Activated T-cell treated with anti-CD3 and anti-CD28 coated beads, Interleukin-2, amount 50 U/mL, for 4 hours (primary cell): ENCODE measurements at regions not wholly inside any gene's neighbourhood (a gene's known extent, or its start where the extent isn't known, plus 50 kb on each side); places are given as distances from the start of the nearest gene placed in this dataset.
"Not testable (repeated sequence)": the region's sequence is repeated elsewhere in the genome, so short reads cannot be mapped to it uniquely, and the experiment has no call there.

Source experiments
- ATAC-seq, 2 donors: fragments of 200-7000 bp; cut with Tn5 transposase; one replicate each; pipeline ENCODE4 v1.10.0; 2021
- DNase-seq: peaks from one replicate; pipeline ENCODE4 v3.0.0-alpha.2; 2020
- H3K27me3 Mint-ChIP-seq: one replicate; pipeline ENCODE4 v1.8.0; 2021; ENCODE audit warnings: low read depth, mixed read lengths
- H3K36me3 Mint-ChIP-seq: one replicate; pipeline ENCODE4 v1.8.0; 2022; ENCODE audit warnings: mixed read lengths; ENCODE audit not compliant: insufficient read depth
- H3K4me1 Mint-ChIP-seq: one replicate; pipeline ENCODE4 v1.8.0; 2021; ENCODE audit warnings: low read depth, mixed read lengths
- H3K4me3 Mint-ChIP-seq: one replicate; pipeline ENCODE4 v1.8.0; 2021; ENCODE audit warnings: mild to moderate bottlenecking, moderate library complexity, mixed read lengths
- H3K9me3 Mint-ChIP-seq: one replicate; pipeline ENCODE4 v1.8.0; 2021; ENCODE audit warnings: mixed read lengths

DNA sequence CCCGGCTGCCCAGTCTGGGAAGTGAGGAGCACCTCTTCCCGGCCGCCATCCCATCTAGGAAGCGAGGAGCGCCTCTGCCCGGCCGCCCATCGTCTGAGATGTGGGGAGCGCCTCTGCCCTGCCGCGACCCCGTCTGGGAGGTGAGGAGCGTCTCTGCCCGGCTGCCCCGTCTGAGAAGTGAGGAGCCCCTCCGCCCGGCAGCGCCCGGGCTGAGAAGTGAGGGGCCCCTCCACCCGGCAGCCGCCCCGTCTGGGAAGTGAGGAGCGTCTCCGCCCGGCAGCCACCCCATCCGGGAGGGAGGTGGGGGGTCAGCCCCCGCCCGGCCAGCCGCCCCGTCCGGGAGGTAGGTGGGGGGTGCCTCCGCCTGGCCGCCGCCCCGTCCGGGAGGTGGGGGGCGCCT is 94.2 kb upstream of the FSCB start:
- not testable (repeated sequence) for H3K27me3 Mint-ChIP-seq, H3K9me3 Mint-ChIP-seq, DNase-seq, H3K36me3 Mint-ChIP-seq, H3K4me1 Mint-ChIP-seq, ATAC-seq, H3K4me3 Mint-ChIP-seq

DNA sequence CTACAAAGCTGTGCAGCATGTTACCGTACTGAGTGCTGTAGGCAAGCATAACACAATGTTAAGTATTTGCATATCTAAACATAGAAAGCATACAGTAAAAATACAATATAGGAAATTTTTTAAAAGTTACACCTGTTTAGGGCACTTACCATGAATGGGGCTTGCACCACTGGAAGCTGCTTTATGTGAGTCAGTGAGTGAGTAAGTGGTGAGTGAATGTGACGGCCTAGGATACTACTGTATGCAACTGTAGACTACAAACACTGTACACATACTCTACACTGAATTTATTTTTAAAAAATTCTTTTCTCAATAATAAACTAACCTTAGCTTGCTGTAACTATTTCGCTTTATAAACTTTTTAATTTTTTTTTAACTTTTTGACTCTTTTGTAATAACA is 82.1 kb upstream of the FSCB start:
- H3K27me3 Mint-ChIP-seq, result no peaks in the 10 kb centered on the region
- no peak overlapping the region for H3K4me3 Mint-ChIP-seq
- no peaks in the 10 kb centered on the region for H3K4me1 Mint-ChIP-seq
- ATAC-seq (no peak), DNase-seq (no peak)
- no peaks in the 10 kb centered on the region for H3K36me3 Mint-ChIP-seq
- H3K9me3 Mint-ChIP-seq, result peaks cover 6% of the 10 kb centered on the region

DNA sequence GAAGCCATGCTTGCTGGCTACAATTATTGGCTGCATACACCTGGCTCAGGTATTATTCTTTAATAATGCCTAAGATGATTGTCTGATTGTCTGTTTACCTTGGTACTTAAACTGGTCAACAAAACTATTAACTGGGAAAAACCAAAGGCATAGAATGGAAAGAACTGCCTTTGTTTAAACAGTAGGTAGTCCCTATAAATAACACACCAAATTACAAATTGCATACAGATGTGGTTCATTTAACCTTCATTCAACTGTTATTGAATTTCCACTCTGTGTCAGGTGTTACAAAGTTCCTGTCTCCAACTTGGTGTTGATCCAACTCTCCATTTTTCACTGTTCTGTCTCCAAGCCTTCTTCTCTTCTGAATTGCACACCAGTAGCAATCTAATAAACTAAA is 79.8 kb upstream of the FSCB start:
- Mint-ChIP-seq H3K36me3 (no peaks in the 10 kb centered on the region), H3K27me3 (no peaks in the 10 kb centered on the region), H3K4me3 (no peak overlapping the region), H3K4me1 (no peaks in the 10 kb centered on the region), H3K9me3 (peaks cover 10% of the 10 kb centered on the region)
- DNase-seq (no peak), ATAC-seq (no peak)

DNA sequence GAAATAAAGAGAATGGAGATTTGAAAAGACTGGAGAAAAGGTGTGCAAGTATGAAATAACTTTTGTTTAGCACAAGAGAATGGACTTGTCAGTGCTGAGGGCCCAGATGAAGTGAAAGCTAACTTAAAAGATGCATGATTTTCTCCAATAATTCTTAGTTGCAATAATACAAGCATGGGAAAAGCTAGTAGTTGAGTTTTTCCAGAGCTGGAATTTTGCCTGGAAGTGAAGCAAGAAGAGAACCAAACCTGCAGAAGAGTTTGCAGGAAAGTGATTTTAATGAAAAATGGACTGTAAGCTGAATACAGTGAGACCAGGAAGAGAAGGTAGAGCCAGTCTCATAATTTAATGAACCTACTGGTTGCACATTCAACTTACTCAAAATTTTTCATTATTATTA is 69.3 kb upstream of the FSCB start:
- Mint-ChIP-seq H3K27me3 (no peaks in the 10 kb centered on the region), H3K9me3 (peaks cover 20% of the 10 kb centered on the region), H3K4me3 (no peak overlapping the region), H3K36me3 (peaks cover 1% of the 10 kb centered on the region), H3K4me1 (no peaks in the 10 kb centered on the region)
- no peak for ATAC-seq
- DNase-seq, result no peak

DNA sequence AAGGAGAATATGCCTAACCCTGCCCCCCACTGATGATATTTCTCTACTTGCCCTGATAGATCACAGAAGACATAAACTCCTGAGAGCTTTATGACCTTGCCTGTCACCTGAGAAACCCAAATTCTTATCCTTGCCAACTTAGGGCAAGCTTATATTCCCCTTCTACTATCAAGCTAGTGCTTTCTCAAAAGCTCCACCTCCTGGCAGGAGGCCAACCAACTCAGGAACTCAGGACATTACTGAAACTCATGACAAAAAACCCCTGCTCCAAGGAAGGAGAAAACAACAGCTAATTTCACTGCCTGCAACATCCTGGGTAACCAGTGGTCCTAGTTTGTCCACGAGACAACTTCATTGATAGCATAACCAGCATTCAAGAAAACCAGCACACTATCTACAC is 60.9 kb upstream of the FSCB start:
- Mint-ChIP-seq H3K9me3 (peaks cover 8% of the 10 kb centered on the region), H3K27me3 (no peaks in the 10 kb centered on the region), H3K4me1 (no peaks in the 10 kb centered on the region), H3K36me3 (no peaks in the 10 kb centered on the region), H3K4me3 (no peak overlapping the region)
- DNase-seq, result no peak
- ATAC-seq, result no peak

DNA sequence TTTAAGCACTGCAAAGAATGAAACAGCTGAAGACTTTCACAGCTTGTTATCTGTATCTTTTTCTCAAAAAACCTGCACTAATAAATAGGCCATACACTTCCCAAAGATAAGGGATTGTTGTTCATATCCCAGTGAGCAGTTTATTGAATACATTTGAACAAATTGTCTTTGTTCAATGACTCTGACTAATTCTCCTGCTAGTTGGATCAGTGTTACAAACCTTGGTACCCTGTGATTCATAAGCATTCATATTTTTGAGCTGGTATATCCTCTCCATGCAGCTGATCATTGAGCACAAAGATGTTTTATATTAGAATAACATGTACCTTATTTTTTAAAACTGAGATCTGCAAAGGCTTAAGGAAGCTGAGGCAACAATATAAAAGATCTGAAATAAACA is 58.9 kb upstream of the FSCB start:
- H3K9me3 Mint-ChIP-seq, result peaks cover 3% of the 10 kb centered on the region
- H3K27me3 Mint-ChIP-seq, result no peaks in the 10 kb centered on the region
- DNase-seq (no peak), ATAC-seq (no peak)
- H3K4me1 Mint-ChIP-seq, result no peaks in the 10 kb centered on the region
- no peak overlapping the region for H3K4me3 Mint-ChIP-seq
- no peaks in the 10 kb centered on the region for H3K36me3 Mint-ChIP-seq

DNA sequence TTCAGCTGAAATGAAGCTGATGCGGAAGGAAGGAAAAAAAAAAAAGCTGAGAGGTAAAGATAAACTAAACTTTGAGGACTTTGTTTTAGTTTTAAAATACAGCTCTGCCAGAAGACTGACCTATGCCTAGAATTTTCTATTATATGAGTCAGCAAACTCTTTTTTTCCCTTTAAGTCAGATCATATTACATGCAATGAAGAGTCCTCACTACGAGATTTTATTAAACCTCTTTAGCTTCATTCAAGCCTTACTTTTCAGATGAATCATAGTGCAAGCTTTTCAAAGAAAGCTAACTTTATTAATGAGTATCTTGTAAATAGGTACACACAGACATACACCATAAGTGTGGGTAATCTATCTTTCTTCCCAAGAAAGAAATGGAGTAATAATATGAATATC is 57.8 kb upstream of the FSCB start:
- H3K9me3 Mint-ChIP-seq, result peaks cover 5% of the 10 kb centered on the region
- ATAC-seq (no peak), DNase-seq (no peak)
- H3K36me3 Mint-ChIP-seq, result no peaks in the 10 kb centered on the region
- H3K27me3 Mint-ChIP-seq, result no peaks in the 10 kb centered on the region
- no peak overlapping the region for H3K4me3 Mint-ChIP-seq
- H3K4me1 Mint-ChIP-seq, result no peaks in the 10 kb centered on the region
